Aorta (tissue), 5 donors: ENCODE measurements at regions not wholly inside any gene's neighbourhood (a gene's known extent, or its start where the extent isn't known, plus 50 kb on each side); places are given as distances from the start of the nearest gene placed in this dataset.
A peak's percentile ranks its signal among the peaks of the same experiment; 100 is the strongest.

Source experiments
- ATAC-seq: fragments of 200-7000 bp; cut with Tn5 transposase; one replicate; pipeline ENCODE4 v1.9.1; 2022; ENCODE audit warnings: moderate library complexity; ENCODE audit not compliant: low FRiP score
- DNase-seq, 2 donors: peaks; one replicate each; pipeline ENCODE4 v3.0.0-alpha.2; 2020
- H3K27ac ChIP-seq, 2 donors: one replicate each; pipeline ENCODE4 v1.5.1; 2013; ENCODE audit warnings: low read length in 2 of 2, mild to moderate bottlenecking in 2 of 2, moderate library complexity in 2 of 2, control low read depth in 1 of 2, inconsistent platforms in 1 of 2, low read depth in 1 of 2
- H3K27me3 ChIP-seq, 2 donors: one replicate each; pipeline ENCODE4 v1.6.1; 2013; ENCODE audit warnings: control low read depth in 1 of 2, low read length in 1 of 2, mild to moderate bottlenecking in 1 of 2, moderate library complexity in 1 of 2; ENCODE audit not compliant: insufficient read depth in 2 of 2, control insufficient read depth in 1 of 2
- H3K36me3 ChIP-seq, 2 donors: one replicate each; pipeline ENCODE4 v1.6.1; 2013; ENCODE audit warnings: control low read depth in 1 of 2, low read length in 1 of 2, mild to moderate bottlenecking in 1 of 2; ENCODE audit not compliant: insufficient read depth in 2 of 2, control insufficient read depth in 1 of 2
- H3K4me1 ChIP-seq, 2 donors: one replicate each; pipeline ENCODE4 v1.6.1; 2013; ENCODE audit warnings: low read length in 2 of 2, control low read depth in 1 of 2, mild to moderate bottlenecking in 1 of 2, moderate library complexity in 1 of 2; ENCODE audit not compliant: insufficient read depth in 2 of 2, control insufficient read depth in 1 of 2
- H3K4me3 ChIP-seq, 2 donors: one replicate each; pipeline ENCODE4 v1.5.1; 2013; ENCODE audit warnings: low read length in 2 of 2, control low read depth in 1 of 2, mild to moderate bottlenecking in 1 of 2
- H3K9me3 ChIP-seq: one replicate; pipeline ENCODE4 v1.6.1; 2013; ENCODE audit warnings: mild to moderate bottlenecking, low read length; ENCODE audit not compliant: control insufficient read depth
- WGBS, 2 donors: extraction: QIAGEN DNeasy Blood & Tissue Kit; methylation state at CpG; one replicate each; pipeline ENCODE4 v1.1.7; 2013; 5-methylcytosine and 5-hydroxymethylcytosine counted together
- intact Hi-C, 2 donors: fragments of 100-400 bp; cut with DNase I; formaldehyde crosslinking; loops; one replicate each; pipeline versions ENCODE4 v1.14.2 to v1.15.0; 2022
- donor health status: healthy with polysubstance abuse.
- donor health status: Bipolar disorder and iron deficiency.
- donor health status: DM: no; HTN: no; CAD: no.
- donor health status: DM: no; HTN: no; CAD: no.
- donor health status: DM: yes; HTN: yes; CAD: no.

DNA sequence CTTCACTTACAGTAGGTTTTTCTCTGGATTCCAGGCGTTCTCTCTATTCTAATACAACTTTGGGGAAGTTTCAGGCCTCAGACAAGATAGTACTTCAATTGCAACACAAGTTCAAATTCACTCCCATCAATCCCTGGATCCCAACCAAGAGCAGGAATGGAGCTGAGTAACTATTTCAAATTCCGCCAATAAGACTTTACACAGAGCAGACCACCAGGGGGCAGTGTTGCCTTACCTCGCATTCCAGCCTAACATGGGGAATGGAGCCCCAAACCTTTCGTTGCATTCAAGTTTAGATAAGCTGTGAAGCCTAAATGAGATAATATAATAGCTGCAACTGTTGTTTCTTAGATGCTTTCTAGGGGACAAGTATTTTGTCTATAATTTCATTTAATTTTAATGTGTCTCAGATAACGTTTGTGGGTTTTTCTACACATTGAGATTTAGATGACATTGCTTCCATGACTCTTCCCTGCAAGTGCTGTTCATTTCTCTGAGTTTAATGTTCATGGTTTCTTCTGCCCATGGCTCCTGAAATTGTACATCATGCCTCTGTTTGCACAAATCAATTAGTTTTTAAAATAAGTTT is 186.7 kb downstream of the NSUN3 start:
- DNase-seq (peak; percentile 61 to 88), ATAC-seq (peak; percentile 67)
- H3K27me3 ChIP-seq = peaks cover 0 to 6% of the 10 kb centered on the region in 2 donors
- WGBS, 2 donors = 30 to 34% methylated on average over 5 of the region's 5 CpGs
- peaks cover 0 to 2% of the 10 kb centered on the region in 2 donors for H3K4me1 ChIP-seq
- H3K36me3 ChIP-seq = no peaks in the 10 kb centered on the region
- no peak overlapping the region for H3K27ac ChIP-seq
- H3K4me3 ChIP-seq = no peak overlapping the region
- intact Hi-C loops = no loop called here
- H3K9me3 ChIP-seq = no peaks in the 10 kb centered on the region

- ATAC-seq = no peak
- H3K27me3 ChIP-seq = peaks cover 0 to 6% of the 10 kb centered on the region in 2 donors
- no peaks in the 10 kb centered on the region for H3K9me3 ChIP-seq
- DNase-seq = no peak
- H3K4me1 ChIP-seq = no peaks in the 10 kb centered on the region
- H3K36me3 ChIP-seq = no peaks in the 10 kb centered on the region
- intact Hi-C loops = no loop called here
- no peak overlapping the region for H3K4me3 ChIP-seq
- WGBS, 2 donors = 75 to 80% methylated on average over 1 of the region's 1 CpG
- no peak overlapping the region for H3K27ac ChIP-seq
These were observed 188.7 kb downstream of the NSUN3 start for GRCh38 chr3:94251566-94251965.

DNA sequence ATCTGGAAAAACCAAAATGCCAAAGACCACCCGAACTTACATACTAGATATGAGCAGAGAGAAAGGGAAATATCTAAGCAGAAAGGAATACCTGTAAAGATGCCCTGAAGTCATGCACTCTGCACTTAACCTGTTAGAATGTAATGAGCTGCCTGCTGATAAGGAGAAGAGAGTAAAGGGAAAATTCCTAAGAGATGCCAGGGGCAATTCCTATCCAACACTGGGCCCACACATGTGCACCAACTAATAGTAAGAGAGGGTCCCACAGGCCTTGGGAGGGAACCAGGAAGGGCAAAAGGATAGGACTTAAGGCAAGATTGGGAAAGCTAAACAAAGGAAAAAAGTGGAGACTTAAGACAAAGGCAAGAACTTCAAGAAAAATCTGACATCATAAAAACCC is 189.5 kb downstream of the NSUN3 start:
- H3K4me3 ChIP-seq = no peak overlapping the region
- ATAC-seq = no peak
- 79 to 88% methylated on average over 1 of the region's 1 CpG for WGBS, 2 donors
- intact Hi-C loops = no loop called here
- no peak overlapping the region for H3K27ac ChIP-seq
- no peaks in the 10 kb centered on the region for H3K27me3 ChIP-seq
- no peaks in the 10 kb centered on the region for H3K9me3 ChIP-seq
- H3K4me1 ChIP-seq = no peaks in the 10 kb centered on the region
- no peaks in the 10 kb centered on the region for H3K36me3 ChIP-seq
- DNase-seq = no peak

- Histone ChIP-seq H3K4me1 (peaks cover 0 to 2% of the 10 kb centered on the region in 2 donors), H3K4me3 (no peak overlapping the region), H3K9me3 (no peaks in the 10 kb centered on the region), H3K36me3 (no peaks in the 10 kb centered on the region), H3K27ac (no peak overlapping the region), H3K27me3 (peaks cover 0 to 1% of the 10 kb centered on the region in 2 donors)
- intact Hi-C loops = no loop called here
- 56 to 60% methylated on average over 5 of the region's 5 CpGs for WGBS, 2 donors
- ATAC-seq (no peak), DNase-seq (no peak)
These were observed 194.3 kb downstream of the NSUN3 start for GRCh38 chr3:94256888-94257813.

GRCh38 chr3:94258851-94259250 is 196.0 kb downstream of the NSUN3 start:
- ATAC-seq (no peak), DNase-seq (no peak)
- H3K4me1 ChIP-seq = peaks cover 0 to 2% of the 10 kb centered on the region in 2 donors
- intact Hi-C loops = no loop called here
- peaks cover 0 to 1% of the 10 kb centered on the region in 2 donors for H3K27me3 ChIP-seq
- H3K4me3 ChIP-seq = no peak overlapping the region
- H3K9me3 ChIP-seq = no peaks in the 10 kb centered on the region
- no peaks in the 10 kb centered on the region for H3K36me3 ChIP-seq
- no peak overlapping the region for H3K27ac ChIP-seq

DNA sequence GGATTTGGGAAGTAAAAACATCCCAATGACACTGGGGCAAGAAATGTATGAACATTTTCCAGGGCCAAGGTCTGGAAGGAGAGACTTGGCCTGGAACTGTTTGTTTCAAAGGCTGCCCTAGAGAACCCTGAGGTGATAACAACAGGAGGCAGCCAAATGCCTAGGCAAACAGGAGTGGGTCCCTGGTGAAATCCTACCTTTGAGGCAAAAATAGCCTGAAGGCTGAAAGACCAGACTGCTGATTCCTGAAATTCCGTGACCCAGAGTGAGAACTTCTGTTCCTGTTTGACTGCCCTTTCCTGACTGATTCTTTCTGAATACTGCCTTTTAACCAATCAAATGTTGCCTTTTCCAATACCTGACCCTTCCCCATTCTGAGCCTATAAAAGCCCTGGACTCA is 196.4 kb downstream of the NSUN3 start:
- Histone ChIP-seq H3K27ac (no peak overlapping the region), H3K36me3 (no peaks in the 10 kb centered on the region), H3K27me3 (peaks cover 0 to 1% of the 10 kb centered on the region in 2 donors), H3K9me3 (no peaks in the 10 kb centered on the region), H3K4me3 (no peak overlapping the region), H3K4me1 (peaks cover 0 to 2% of the 10 kb centered on the region in 2 donors)
- DNase-seq = no peak
- 83 to 86% methylated on average over 1 of the region's 1 CpG for WGBS, 2 donors
- ATAC-seq = no peak
- intact Hi-C loops = no loop called here

GRCh38 chr3:94269763-94270162 is 206.9 kb downstream of the NSUN3 start:
- H3K27ac ChIP-seq = no peak overlapping the region
- no peaks in the 10 kb centered on the region for H3K27me3 ChIP-seq
- ATAC-seq = no peak
- no peak for DNase-seq
- H3K4me3 ChIP-seq = no peak overlapping the region
- no peaks in the 10 kb centered on the region for H3K9me3 ChIP-seq
- intact Hi-C loops = no loop called here
- WGBS, 2 donors = 46 to 60% methylated on average over 2 of the region's 2 CpGs
- H3K4me1 ChIP-seq = no peaks in the 10 kb centered on the region
- H3K36me3 ChIP-seq = no peaks in the 10 kb centered on the region

DNA sequence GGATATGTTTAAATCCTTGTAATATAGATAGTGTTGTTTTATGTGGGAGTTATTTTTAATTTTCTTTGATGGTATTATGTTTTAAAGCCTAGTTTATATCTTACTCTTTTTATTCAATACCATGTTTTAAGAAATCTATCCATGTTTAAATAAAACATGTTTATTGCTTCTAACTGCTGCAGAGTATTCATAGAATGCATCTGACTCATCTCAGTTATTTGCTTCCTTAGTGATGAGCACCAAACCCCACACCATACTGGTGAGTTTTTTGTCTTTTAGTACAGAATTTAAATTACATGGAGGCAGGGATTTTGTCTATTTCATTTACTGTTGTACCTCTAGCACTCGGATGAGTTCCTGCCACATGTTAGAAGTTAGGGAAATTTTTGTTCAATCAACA is 209.2 kb downstream of the NSUN3 start:
- 89 to 92% methylated on average over 1 of the region's 1 CpG for WGBS, 2 donors
- intact Hi-C loops = no loop called here
- no peaks in the 10 kb centered on the region for H3K36me3 ChIP-seq

GRCh38 chr3:94280958-94281357 is 218.1 kb downstream of the NSUN3 start:
- no peak for DNase-seq
- Histone ChIP-seq H3K9me3 (no peaks in the 10 kb centered on the region), H3K36me3 (no peaks in the 10 kb centered on the region), H3K4me1 (no peaks in the 10 kb centered on the region), H3K27me3 (no peaks in the 10 kb centered on the region), H3K4me3 (no peak overlapping the region), H3K27ac (no peak overlapping the region)
- WGBS, 2 donors = 90 to 92% methylated on average over 4 of the region's 4 CpGs
- no peak for ATAC-seq
- intact Hi-C loops = no loop called here

More for the DNA sequence above, 209.2 kb downstream of the NSUN3 start:
- ATAC-seq (no peak), DNase-seq (no peak)
- Histone ChIP-seq H3K9me3 (no peaks in the 10 kb centered on the region), H3K4me3 (no peak overlapping the region), H3K27ac (no peak overlapping the region), H3K4me1 (no peaks in the 10 kb centered on the region), H3K27me3 (no peaks in the 10 kb centered on the region)
